Endothelial cell of umbilical vein (primary cell): ENCODE measurements at regions not wholly inside any gene's neighbourhood (a gene's known extent, or its start where the extent isn't known, plus 50 kb on each side); places are given as distances from the start of the nearest gene placed in this dataset.

ENCODE experiments used
- BruUV-seq: library from RNA; stranded (reverse); fragments of 400-500 nt; replicated peaks from 2 replicates; lab custom pipeline; 2021; lab: Mats Ljungman, UMichigan
- CTCF ChIA-PET: fragments of 300-600, 350-600 bp; sonication (Branson Sonifier 250); formaldehyde crosslinking; loops from one replicate; lab custom pipeline; 2021; ENCODE audit warnings: antibody characterized with exemption, inconsistent platforms; lab: Charles Lee
- POLR2A ChIA-PET: fragments of 300-600, 350-600 bp; sonication (Branson Sonifier 250); formaldehyde crosslinking; loops from one replicate; lab custom pipeline; 2021; ENCODE audit warnings: antibody characterized with exemption, inconsistent platforms; lab: Charles Lee
- DNase-seq: peaks from one replicate; pipeline ENCODE4 v3.0.0-alpha.2; 2011; ENCODE audit warnings: low read depth, low spot score
- FAIRE-seq: peaks from 2 replicates; lab custom pipeline; 2011; peaks lifted over from hg19 to GRCh38; lab: Jason Lieb, UNC
- H2AFZ ChIP-seq: 2 replicates; pipeline ENCODE4 v1.6.0; 2012; ENCODE audit warnings: low read depth, low read length, control low read depth, inconsistent platforms
- H3K27ac ChIP-seq: 2 replicates; pipeline ENCODE4 v1.5.1; 2011; ENCODE audit warnings: low read depth, mild to moderate bottlenecking, control low read depth, low read length, moderate library complexity; ENCODE audit not compliant: insufficient read depth
- H3K27me3 ChIP-seq, 2 experiments: 2 replicates each; pipeline versions ENCODE4 v1.6.0 to v1.6.1; 2011; ENCODE audit warnings: low read length in 2 of 2, mixed read lengths in 1 of 2; ENCODE audit not compliant: control insufficient read depth in 2 of 2, insufficient read depth in 2 of 2
- H3K36me3 ChIP-seq, 2 experiments: 2 replicates in 1 of 2; 3 replicates in 1 of 2; pipeline ENCODE4 v1.5.1; 2011; ENCODE audit warnings: low read length in 2 of 2, mild to moderate bottlenecking in 1 of 2, moderate library complexity in 1 of 2; ENCODE audit not compliant: control insufficient read depth in 2 of 2, insufficient read depth in 2 of 2; ENCODE audit errors: extremely low read depth in 1 of 2
- H3K4me1 ChIP-seq: 3 replicates; pipeline ENCODE4 v1.5.1; 2011; ENCODE audit warnings: mild to moderate bottlenecking, low read length; ENCODE audit not compliant: control insufficient read depth, insufficient read depth; ENCODE audit errors: extremely low read depth
- H3K4me2 ChIP-seq: 2 replicates; pipeline ENCODE4 v1.6.1; 2011; ENCODE audit warnings: low read length, control low read depth, mixed read lengths; ENCODE audit not compliant: insufficient read depth
- H3K4me3 ChIP-seq, 3 experiments: fragments of 200-600 bp in 1 of 3; sonication (generic), shearing (Covaris generic) in 1 of 3; replicated peaks in 1 of 3; 2 replicates each; pipeline ENCODE4 v1.5.1; 2011 to 2016; ENCODE audit warnings: control low read depth in 3 of 3, low read length in 3 of 3, mild to moderate bottlenecking in 2 of 3, inconsistent platforms in 1 of 3, low read depth in 1 of 3, moderate library complexity in 1 of 3; ENCODE audit not compliant: insufficient read depth in 1 of 3
- H3K79me2 ChIP-seq: 2 replicates; pipeline ENCODE4 v1.6.0; 2012; ENCODE audit warnings: low read length, inconsistent platforms; ENCODE audit not compliant: control insufficient read depth, insufficient read depth
- H3K9ac ChIP-seq: replicated peaks from 2 replicates; pipeline ENCODE3; 2011; ENCODE audit warnings: low read length, control low read depth; ENCODE audit not compliant: insufficient read depth; ENCODE audit errors: extremely low read depth
- H3K9me1 ChIP-seq: replicated peaks from 3 replicates; pipeline ENCODE4 v1.6.0; 2011; ENCODE audit warnings: mild to moderate bottlenecking, low read length; ENCODE audit not compliant: control insufficient read depth, insufficient read depth; ENCODE audit errors: extremely low read depth
- H3K9me3 ChIP-seq: replicated peaks from 2 replicates; pipeline ENCODE4 v1.5.1; 2012; ENCODE audit warnings: low read length, inconsistent platforms; ENCODE audit not compliant: control insufficient read depth, insufficient read depth
- H4K20me1 ChIP-seq: replicated peaks from 2 replicates; pipeline ENCODE3; 2011; ENCODE audit warnings: mild to moderate bottlenecking, low read length; ENCODE audit not compliant: control insufficient read depth, insufficient read depth; ENCODE audit errors: extremely low read depth
- EZH2 ChIP-seq: IDR thresholded peaks from 2 replicates; pipeline ENCODE4 v1.6.1; 2012; ENCODE audit warnings: borderline replicate concordance, low read depth, mild to moderate bottlenecking, moderate library complexity, low read length, inconsistent platforms; ENCODE audit not compliant: severe bottlenecking
- FOS ChIP-seq: IDR thresholded peaks from 2 replicates; pipeline ENCODE4 v1.6.1; 2011; ENCODE audit warnings: mild to moderate bottlenecking, low read length, moderate library complexity, borderline replicate concordance; ENCODE audit not compliant: insufficient read depth
- GATA2 ChIP-seq: IDR thresholded peaks from 2 replicates; pipeline ENCODE4 v1.7.0; 2011; ENCODE audit warnings: low read depth, mild to moderate bottlenecking, moderate library complexity, mixed read lengths, low read length; ENCODE audit not compliant: insufficient read length, insufficient read depth
- JUN ChIP-seq: IDR thresholded peaks from 2 replicates; pipeline ENCODE4 v1.6.1; 2011; ENCODE audit warnings: borderline replicate concordance, low read depth; ENCODE audit not compliant: insufficient read length, insufficient read depth
- MYC ChIP-seq: IDR thresholded peaks from one replicate; pipeline ENCODE4 v1.6.1; 2011; ENCODE audit warnings: mild to moderate bottlenecking, low read depth, low read length
- POLR2A ChIP-seq: IDR thresholded peaks from 2 replicates; pipeline ENCODE4 v1.6.1; 2012; ENCODE audit warnings: low read depth, mild to moderate bottlenecking, control low read depth, low read length
- POLR2AphosphoS5 ChIP-seq: IDR thresholded peaks from 2 replicates; pipeline ENCODE4 v1.6.1; 2012; ENCODE audit warnings: low read depth, mild to moderate bottlenecking, control low read depth, low read length, moderate library complexity; ENCODE audit not compliant: insufficient read depth
- dilution Hi-C: fragments of 300-500 bp; cut with MboI; formaldehyde crosslinking; loops from one replicate; pipeline ENCODE4 v1.15.0; 2019; ENCODE audit warnings: low sequenced_read_pairs; ENCODE audit not compliant: extremely low pct_ligation_motif_present
- intact Hi-C: fragments of 100-400 bp; cut with micrococcal nuclease; formaldehyde crosslinking; loops from one replicate; pipeline ENCODE4 v1.10.0; 2022
- TF ChIP-seq, protein P1 (sequence below), 2 donors: IDR thresholded peaks; 1 replicate in 1 of 2; 2 replicates in 1 of 2; pipeline ENCODE4 v1.5.1; 2011; ENCODE audit warnings: low read length in 2 of 2, mild to moderate bottlenecking in 2 of 2, moderate library complexity in 2 of 2, control low read depth in 1 of 2, inconsistent platforms in 1 of 2, low read depth in 1 of 2; ENCODE audit not compliant: insufficient read depth in 1 of 2; ENCODE audit errors: extremely low read depth in 1 of 2
- TF ChIP-seq, protein P2 (sequence below): IDR thresholded peaks from 2 replicates; pipeline ENCODE4 v1.6.1; 2011; ENCODE audit not compliant: insufficient read depth, insufficient read length

- Histone ChIP-seq H3K79me2 (no peaks in the 10 kb centered on the region), H3K9me3 (no peaks in the 10 kb centered on the region), H3K4me3 (no peak overlapping the region), H3K27me3 (no peaks in the 10 kb centered on the region), H4K20me1 (no peaks in the 10 kb centered on the region), H2AFZ (no peak overlapping the region), H3K9ac (no peak overlapping the region), H3K4me1 (peaks cover 48% of the 10 kb centered on the region), H3K9me1 (no peaks in the 10 kb centered on the region), H3K27ac (peak overlapping the region; percentile 99), H3K36me3 (no peaks in the 10 kb centered on the region), H3K4me2 (no peak overlapping the region)
- DNase-seq (no peak), FAIRE-seq (no peak)
- intact Hi-C loops = no loop called here
- BruUV-seq = no TSS peak
- POLR2A ChIA-PET = interaction anchor here (0.8 to 8.1 kb wide), 4 partner anchors 28 to 139 kb away, joined by 3 to 135 read pairs (median 4); partner anchors contain the start of gene CCN2
- CTCF ChIA-PET = interaction anchor here (1.0 to 2.8 kb wide), 6 partner anchors 25 to 130 kb away, joined by 4 to 11 read pairs (median 6); no protein-coding TSS in a partner anchor
- TF ChIP-seq POLR2A (no peak), MYC (no peak), POLR2AphosphoS5 (no peak), JUN (no peak), FOS (no peak), EZH2 (no peak), GATA2 (no peak)
- TF ChIP-seq, protein P1, sequence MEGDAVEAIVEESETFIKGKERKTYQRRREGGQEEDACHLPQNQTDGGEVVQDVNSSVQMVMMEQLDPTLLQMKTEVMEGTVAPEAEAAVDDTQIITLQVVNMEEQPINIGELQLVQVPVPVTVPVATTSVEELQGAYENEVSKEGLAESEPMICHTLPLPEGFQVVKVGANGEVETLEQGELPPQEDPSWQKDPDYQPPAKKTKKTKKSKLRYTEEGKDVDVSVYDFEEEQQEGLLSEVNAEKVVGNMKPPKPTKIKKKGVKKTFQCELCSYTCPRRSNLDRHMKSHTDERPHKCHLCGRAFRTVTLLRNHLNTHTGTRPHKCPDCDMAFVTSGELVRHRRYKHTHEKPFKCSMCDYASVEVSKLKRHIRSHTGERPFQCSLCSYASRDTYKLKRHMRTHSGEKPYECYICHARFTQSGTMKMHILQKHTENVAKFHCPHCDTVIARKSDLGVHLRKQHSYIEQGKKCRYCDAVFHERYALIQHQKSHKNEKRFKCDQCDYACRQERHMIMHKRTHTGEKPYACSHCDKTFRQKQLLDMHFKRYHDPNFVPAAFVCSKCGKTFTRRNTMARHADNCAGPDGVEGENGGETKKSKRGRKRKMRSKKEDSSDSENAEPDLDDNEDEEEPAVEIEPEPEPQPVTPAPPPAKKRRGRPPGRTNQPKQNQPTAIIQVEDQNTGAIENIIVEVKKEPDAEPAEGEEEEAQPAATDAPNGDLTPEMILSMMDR (IDR thresholded peaks at IDR 0.05; ENCODE audit: extremely low read depth in 1 of 2, insufficient read depth in 1 of 2, low read depth in 1 of 2, low read length in 2 of 2) = no peak
- TF ChIP-seq, protein P2, sequence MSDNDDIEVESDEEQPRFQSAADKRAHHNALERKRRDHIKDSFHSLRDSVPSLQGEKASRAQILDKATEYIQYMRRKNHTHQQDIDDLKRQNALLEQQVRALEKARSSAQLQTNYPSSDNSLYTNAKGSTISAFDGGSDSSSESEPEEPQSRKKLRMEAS = no peak
- dilution Hi-C loops = no loop called here
Measured at GRCh38 chr6:132088150-132088549, 137.0 kb upstream of the CCN2 start.
